Osteocyte (in vitro differentiated cells): ENCODE measurements at regions not wholly inside any gene's neighbourhood (a gene's known extent, or its start where the extent isn't known, plus 50 kb on each side); places are given as distances from the start of the nearest gene placed in this dataset.

Experiments used
- DNase-seq: peaks from one replicate; pipeline ENCODE4 v3.0.0; 2021; ENCODE audit warnings: mixed read lengths; ENCODE audit not compliant: unreplicated experiment; ENCODE audit errors: extremely low spot score
- H3K27ac Mint-ChIP-seq: one replicate; pipeline ENCODE4 v1.8.0; 2021; ENCODE audit warnings: mild to moderate bottlenecking, mixed read lengths; ENCODE audit not compliant: unreplicated experiment
- H3K27me3 Mint-ChIP-seq: one replicate; pipeline ENCODE4 v1.8.0; 2021; ENCODE audit warnings: mixed read lengths; ENCODE audit not compliant: unreplicated experiment
- H3K36me3 Mint-ChIP-seq: one replicate; pipeline ENCODE4 v1.8.0; 2021; ENCODE audit warnings: mixed read lengths; ENCODE audit not compliant: unreplicated experiment
- H3K4me1 Mint-ChIP-seq: one replicate; pipeline ENCODE4 v1.8.0; 2021; ENCODE audit warnings: mixed read lengths; ENCODE audit not compliant: unreplicated experiment
- H3K4me3 Mint-ChIP-seq: one replicate; pipeline ENCODE4 v1.8.0; 2021; ENCODE audit warnings: mild to moderate bottlenecking, moderate library complexity, mixed read lengths; ENCODE audit not compliant: unreplicated experiment
- H3K9me3 Mint-ChIP-seq: one replicate; pipeline ENCODE4 v1.8.0; 2021; ENCODE audit warnings: mixed read lengths; ENCODE audit not compliant: unreplicated experiment
- TF ChIP-seq, protein P1 (sequence below): fragments of 200-600 bp; sonication (generic); IDR thresholded peaks from 2 replicates; pipeline ENCODE4 v1.5.0; 2021; ENCODE audit warnings: antibody characterized with exemption, mild to moderate bottlenecking, moderate library complexity

DNA sequence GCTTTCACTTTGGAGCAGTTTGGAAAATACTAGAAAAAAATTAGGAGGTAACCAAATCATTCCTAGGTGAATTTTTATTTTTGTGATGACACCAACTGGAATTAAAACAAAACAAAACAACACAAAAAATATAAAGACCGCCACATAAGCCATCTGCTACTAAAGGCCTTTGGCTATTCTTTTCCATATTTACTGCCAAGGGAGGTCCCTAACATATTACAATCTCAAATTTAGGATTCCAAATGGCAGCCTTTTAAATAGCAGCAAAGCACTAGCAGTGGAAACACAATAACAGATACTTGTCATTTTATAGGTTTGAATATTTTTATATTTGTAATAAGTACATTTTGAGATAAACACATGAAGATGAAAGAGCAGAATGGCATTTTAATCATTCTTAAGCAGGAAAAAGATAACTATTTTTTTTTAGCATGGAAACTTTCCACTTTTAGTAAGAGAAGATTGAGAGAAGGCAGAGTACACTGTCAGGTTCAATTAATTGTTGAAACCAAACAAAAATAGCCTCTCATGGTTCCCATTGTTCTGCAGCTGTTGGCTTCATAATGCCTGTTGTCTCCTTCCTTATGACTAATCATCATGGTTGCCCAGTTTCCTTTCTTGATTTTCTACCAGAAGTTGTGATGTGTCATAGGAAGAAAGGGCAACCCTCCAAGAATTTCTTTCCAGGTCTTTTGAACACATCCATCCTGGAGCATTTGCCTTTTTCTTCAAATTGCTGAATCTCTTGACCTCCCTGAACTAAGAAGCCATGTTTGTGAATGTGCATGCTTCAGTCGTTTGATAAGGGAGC is 219.0 kb upstream of the EMCN start:
- Mint-ChIP-seq H3K36me3 (peaks cover 4% of the 10 kb centered on the region), H3K27ac (peak overlapping the region; percentile 53), H3K27me3 (no peaks in the 10 kb centered on the region), H3K4me1 (peaks cover 22% of the 10 kb centered on the region), H3K9me3 (peaks cover 15% of the 10 kb centered on the region), H3K4me3 (no peak overlapping the region)
- DNase-seq = no peak
- TF ChIP-seq, protein P1, sequence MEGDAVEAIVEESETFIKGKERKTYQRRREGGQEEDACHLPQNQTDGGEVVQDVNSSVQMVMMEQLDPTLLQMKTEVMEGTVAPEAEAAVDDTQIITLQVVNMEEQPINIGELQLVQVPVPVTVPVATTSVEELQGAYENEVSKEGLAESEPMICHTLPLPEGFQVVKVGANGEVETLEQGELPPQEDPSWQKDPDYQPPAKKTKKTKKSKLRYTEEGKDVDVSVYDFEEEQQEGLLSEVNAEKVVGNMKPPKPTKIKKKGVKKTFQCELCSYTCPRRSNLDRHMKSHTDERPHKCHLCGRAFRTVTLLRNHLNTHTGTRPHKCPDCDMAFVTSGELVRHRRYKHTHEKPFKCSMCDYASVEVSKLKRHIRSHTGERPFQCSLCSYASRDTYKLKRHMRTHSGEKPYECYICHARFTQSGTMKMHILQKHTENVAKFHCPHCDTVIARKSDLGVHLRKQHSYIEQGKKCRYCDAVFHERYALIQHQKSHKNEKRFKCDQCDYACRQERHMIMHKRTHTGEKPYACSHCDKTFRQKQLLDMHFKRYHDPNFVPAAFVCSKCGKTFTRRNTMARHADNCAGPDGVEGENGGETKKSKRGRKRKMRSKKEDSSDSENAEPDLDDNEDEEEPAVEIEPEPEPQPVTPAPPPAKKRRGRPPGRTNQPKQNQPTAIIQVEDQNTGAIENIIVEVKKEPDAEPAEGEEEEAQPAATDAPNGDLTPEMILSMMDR = no peak

DNA sequence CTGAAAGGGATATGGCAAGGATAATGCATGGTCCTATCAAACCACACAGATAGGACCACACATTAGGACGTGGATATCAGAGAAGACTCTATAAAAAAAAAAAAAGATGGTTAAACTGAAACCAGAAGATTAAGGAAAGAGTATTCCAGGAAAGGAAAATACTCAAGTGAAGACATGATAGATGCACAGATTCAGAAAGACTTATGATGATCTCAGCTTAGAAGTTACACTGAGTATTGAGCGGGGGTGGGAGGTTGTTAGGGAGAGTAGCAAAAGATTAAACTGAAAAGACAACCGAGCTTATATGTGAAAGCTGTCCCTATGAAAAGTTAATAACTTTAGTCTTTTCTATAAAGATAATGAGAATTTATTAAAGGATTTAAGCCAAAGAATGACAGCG is 211.0 kb upstream of the EMCN start:
- Mint-ChIP-seq H3K27me3 (no peaks in the 10 kb centered on the region), H3K9me3 (peaks cover 9% of the 10 kb centered on the region), H3K4me1 (no peaks in the 10 kb centered on the region), H3K27ac (no peak overlapping the region), H3K4me3 (no peak overlapping the region), H3K36me3 (peaks cover 1% of the 10 kb centered on the region)
- TF ChIP-seq, protein P1 = no peak
- no peak for DNase-seq

DNA sequence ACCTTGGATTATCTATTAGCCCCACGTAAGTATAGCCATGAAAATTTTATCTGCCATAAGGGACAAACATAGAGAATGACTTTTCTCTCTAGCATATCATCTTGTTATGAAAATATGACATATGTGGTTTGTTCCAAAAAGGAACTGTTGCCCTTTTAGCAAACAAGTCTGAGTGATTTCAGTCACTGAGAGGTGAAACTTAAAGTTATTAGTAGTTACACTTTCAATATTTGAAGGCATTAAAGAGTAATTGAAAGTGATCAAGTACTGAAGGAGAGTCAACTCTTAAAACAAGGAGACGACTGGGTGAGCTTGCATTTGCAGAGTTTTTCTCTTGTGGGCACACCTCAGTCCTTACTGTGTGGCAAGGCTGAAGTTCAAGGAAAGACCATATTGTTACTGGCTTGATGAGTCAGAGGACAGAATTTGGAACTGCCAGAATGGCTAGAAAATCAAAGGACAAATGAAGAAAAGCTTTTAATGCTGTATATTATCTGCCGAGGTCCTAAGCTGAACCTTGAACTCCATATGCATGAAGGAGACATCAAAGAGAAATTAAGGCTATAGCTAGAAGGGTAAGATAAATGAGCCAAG is 205.1 kb upstream of the EMCN start:
- Mint-ChIP-seq H3K4me1 (no peaks in the 10 kb centered on the region), H3K4me3 (no peak overlapping the region), H3K36me3 (no peaks in the 10 kb centered on the region), H3K9me3 (peaks cover 5% of the 10 kb centered on the region), H3K27ac (no peak overlapping the region), H3K27me3 (peaks cover 7% of the 10 kb centered on the region)
- DNase-seq = no peak
- TF ChIP-seq, protein P1 = no peak

DNA sequence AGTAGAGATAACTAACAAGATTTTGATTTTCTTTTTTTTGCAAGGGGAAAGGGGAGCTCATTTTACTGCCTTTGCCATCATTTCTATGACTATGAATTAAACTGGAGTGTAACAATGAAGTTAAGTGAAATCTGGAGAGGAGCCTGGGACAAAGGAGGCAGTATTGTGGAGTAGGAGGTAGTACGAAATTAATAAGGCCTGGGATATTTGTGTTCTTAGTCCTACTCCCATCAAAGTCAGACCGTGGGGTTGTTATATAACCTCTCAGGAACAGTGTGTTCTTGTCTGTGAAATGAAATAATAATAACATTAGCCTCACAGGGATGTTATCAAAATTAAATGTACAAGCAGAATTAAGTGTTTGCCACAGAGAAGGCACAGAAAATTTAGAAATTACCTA is 204.3 kb upstream of the EMCN start:
- no peak overlapping the region for H3K27ac Mint-ChIP-seq
- no peaks in the 10 kb centered on the region for H3K4me1 Mint-ChIP-seq
- H3K36me3 Mint-ChIP-seq = no peaks in the 10 kb centered on the region
- peaks cover 7% of the 10 kb centered on the region for H3K27me3 Mint-ChIP-seq
- no peak overlapping the region for H3K4me3 Mint-ChIP-seq
- H3K9me3 Mint-ChIP-seq = peaks cover 5% of the 10 kb centered on the region
- TF ChIP-seq, protein P1 = no peak
- DNase-seq = no peak

DNA sequence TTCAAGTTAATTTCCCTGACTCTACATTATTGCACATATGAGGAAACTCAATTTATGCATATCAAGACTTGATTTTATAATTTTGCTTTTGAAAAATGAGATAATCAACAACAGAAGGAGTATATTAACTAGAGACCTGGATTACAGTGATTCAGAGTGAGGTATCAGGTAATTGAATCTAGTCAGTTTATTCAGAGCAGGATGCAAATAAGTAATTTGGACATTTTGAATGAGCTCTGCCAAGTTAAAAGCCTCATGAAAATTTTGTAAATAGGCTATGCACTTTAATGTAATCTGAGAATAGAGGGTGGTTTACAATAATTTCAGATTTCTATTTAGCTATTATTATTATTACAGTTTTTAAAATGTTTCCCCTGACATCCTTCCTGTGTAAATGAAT is 203.7 kb upstream of the EMCN start:
- Mint-ChIP-seq H3K27me3 (peaks cover 7% of the 10 kb centered on the region), H3K9me3 (peaks cover 5% of the 10 kb centered on the region), H3K27ac (no peak overlapping the region), H3K4me3 (no peak overlapping the region), H3K4me1 (no peaks in the 10 kb centered on the region), H3K36me3 (no peaks in the 10 kb centered on the region)
- no peak for DNase-seq
- TF ChIP-seq, protein P1 = no peak
